Lower leg skin (tissue), 3 donors: ENCODE measurements at regions not wholly inside any gene's neighbourhood (a gene's known extent, or its start where the extent isn't known, plus 50 kb on each side); places are given as distances from the start of the nearest gene placed in this dataset.

Experiments used
- CTCF ChIP-seq, 3 donors: fragments of 450-650 bp; IDR thresholded peaks; one replicate each; pipeline ENCODE4 v1.5.1; 2016; ENCODE audit warnings: antibody characterized with exemption in 3 of 3, mild to moderate bottlenecking in 3 of 3, moderate library complexity in 2 of 3
- POLR2A ChIP-seq, 2 donors: fragments of 450-650 bp; IDR thresholded peaks; one replicate each; pipeline ENCODE4 v1.6.1; 2016 to 2017; ENCODE audit warnings: antibody characterized with exemption in 2 of 2, mild to moderate bottlenecking in 1 of 2, moderate library complexity in 1 of 2

DNA sequence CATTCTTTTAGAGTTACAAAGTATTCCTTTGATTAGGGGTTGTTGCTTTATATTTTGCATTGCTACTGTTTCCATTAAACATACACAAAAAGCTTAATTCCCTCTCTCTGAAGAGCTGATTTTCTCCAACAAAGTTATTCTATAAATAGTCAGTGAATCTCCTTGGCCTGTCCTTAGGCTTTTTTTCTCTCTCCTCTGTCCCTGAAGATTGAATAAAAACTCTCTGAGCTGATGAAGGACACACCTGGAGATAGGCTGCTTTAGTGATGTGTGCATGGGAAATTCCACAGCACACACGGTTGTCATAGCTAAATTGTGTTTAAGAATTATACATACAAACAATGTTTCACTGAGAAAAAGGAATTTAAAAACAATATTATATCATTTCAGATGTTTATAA, 90.5 kb upstream of the TMEM106B start:
- TF ChIP-seq POLR2A (IDR thresholded peaks at IDR 0.05), result no peak
- TF ChIP-seq CTCF (IDR thresholded peaks at IDR 0.05), result no peak
